ENCODE measurements at regions not wholly inside any gene's neighbourhood (a gene's known extent, or its start where the extent isn't known, plus 50 kb on each side); places are given as distances from the start of the nearest gene placed in this dataset.

GRCh38 chr14:98417001-98417400, 855.0 kb downstream of the BCL11B start:
- no peak for DNase-seq (ENCODE audit: low read depth in 4 of 4, low spot score in 2 of 4)

DNA sequence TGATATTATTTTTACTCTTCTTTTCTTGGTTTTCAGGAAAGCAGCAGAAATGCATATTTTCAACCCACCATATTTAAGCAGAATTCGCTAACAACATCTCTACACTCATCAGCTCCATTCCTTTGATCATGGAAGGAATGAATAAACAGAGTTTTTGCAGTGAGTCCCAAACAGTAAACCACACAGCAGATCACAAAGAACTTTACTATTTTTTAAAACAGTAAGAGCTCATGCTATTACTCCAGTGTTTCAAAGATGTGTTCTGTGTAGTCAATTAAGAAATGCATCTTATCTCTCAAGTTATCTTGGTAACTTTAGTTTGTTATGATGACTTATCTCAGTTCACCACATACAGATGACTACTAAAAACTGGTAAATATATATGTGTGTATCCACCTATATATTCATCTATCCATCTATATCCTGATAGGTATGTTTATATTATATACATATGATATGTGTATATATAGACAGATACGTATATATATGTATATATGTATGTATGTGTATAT, 843.5 kb downstream of the BCL11B start:
- no peak for DNase-seq (ENCODE audit: low read depth in 4 of 4, low spot score in 2 of 4)

GRCh38 chr14:98433436-98433835, 838.6 kb downstream of the BCL11B start:
- no peak for DNase-seq (ENCODE audit: low read depth in 4 of 4, low spot score in 2 of 4)

GRCh38 chr14:98437113-98437512, 834.9 kb downstream of the BCL11B start:
- no peak for DNase-seq (ENCODE audit: low read depth in 4 of 4, low spot score in 2 of 4)

DNA sequence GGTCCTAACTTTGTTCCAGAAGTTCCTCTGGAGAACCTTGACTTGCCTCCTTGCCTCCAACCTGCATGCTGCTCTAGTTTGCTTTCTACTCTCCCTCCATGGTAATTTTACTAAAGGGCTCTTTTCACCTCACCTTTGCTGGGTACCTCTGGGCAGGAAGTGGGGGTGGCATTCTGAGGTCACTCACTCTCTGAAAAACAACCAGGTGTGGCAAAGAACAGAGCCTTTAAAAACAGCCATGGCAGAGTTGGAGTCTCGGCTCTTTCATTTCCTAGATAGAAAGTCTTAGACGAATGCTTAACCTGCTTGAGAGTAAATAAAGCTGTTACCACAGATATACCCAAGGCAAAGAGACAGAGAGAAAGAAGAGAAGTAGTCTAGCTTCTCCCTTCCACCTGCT, 827.9 kb downstream of the BCL11B start:
- DNase-seq (ENCODE audit: low read depth in 4 of 4, low spot score in 2 of 4) = no peak

DNA sequence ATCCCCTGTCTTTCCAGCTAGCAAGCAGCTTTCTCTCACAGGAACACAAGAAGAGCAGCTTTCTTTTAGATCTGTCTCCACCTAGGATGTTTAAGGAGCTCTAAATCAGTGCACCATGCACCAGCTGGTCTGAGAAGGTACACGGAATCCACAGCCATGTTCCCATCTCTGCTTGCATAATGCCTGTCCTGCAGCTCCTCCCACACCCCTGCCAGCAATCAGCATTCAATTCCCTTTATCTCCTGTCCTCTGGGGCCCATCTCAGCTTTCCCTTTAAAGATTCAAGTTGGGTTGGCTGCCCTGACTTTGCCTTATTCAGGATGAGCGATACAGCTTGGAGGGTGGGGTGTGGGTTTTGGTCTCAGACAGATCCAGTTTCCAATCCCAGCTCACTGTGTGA, 826.3 kb downstream of the BCL11B start:
- no peak for DNase-seq (ENCODE audit: low read depth in 4 of 4, low spot score in 2 of 4)

DNA sequence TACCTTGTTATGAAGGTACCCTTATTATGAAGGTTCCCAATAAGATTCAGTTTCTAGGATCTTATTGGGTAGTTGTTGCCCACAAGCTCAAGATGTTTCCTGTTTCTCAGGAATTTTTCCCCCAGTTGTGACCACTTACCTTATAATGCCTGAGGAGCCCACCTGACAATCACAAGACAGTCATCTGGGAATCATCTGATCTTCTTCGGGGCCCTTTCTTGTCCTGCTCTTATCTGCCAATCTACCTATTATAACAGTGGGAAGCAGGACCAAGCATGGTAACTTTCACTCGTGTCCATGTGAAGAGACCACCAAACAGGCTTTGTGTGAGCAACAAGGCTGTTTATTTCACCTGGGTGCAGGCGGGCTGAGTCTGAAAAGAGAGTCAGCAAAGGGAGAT, 825.5 kb downstream of the BCL11B start:
- DNase-seq (ENCODE audit: low read depth in 4 of 4, low spot score in 2 of 4) = no peak

GRCh38 chr14:98456231-98456630, 815.8 kb downstream of the BCL11B start:
- no peak for DNase-seq (ENCODE audit: low read depth in 4 of 4, low spot score in 2 of 4)

DNA sequence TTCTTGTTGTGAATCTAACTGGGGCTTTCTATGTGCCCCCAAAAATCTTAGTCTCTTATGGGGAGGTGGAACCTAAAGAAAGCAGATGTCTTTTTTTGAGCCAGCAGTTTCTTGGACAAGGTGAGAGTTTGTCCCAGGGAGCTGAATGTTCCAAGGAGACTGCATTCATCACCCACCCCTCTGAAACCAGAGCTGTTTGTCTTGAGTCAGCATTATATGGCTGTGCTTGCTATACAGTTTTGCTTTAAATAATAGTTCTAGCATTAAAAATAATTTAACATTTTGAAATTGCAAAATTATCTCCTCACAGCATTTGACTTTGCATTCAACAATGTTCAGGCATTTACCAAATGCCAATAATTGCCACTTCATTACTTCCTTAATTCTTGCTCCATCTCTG, 813.3 kb downstream of the BCL11B start:
- no peak for DNase-seq (ENCODE audit: low read depth in 4 of 4, low spot score in 2 of 4)

GRCh38 chr14:98462908-98463307, 809.1 kb downstream of the BCL11B start:
- no peak for DNase-seq (ENCODE audit: low read depth in 4 of 4, low spot score in 2 of 4)

DNA sequence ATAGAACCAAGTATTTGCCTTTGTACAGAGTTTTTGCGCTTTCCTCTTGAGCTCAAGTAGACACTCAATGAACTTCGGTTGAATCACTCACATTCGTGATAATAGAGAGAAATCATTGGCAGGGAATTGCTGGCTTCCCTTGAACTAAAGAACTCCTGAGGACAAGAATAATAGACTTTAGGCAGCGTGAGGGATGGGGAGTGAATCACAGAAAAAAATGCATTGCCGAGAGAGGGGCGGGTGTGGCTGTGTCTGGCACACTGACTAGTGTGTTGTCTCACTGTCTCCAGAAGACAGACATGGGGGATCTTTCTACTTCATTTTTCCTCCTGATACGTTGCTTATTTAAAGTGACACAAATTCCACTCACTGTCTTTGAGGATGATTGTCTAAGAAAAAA, 805.2 kb downstream of the BCL11B start:
- no peak for DNase-seq (ENCODE audit: low read depth in 4 of 4, low spot score in 2 of 4)

GRCh38 chr14:98470663-98471062, 801.3 kb downstream of the BCL11B start:
- no peak for DNase-seq (ENCODE audit: low read depth in 4 of 4, low spot score in 2 of 4)

GRCh38 chr14:98474900-98475299, 797.1 kb downstream of the BCL11B start:
- no peak for DNase-seq (ENCODE audit: low read depth in 4 of 4, low spot score in 2 of 4)

DNA sequence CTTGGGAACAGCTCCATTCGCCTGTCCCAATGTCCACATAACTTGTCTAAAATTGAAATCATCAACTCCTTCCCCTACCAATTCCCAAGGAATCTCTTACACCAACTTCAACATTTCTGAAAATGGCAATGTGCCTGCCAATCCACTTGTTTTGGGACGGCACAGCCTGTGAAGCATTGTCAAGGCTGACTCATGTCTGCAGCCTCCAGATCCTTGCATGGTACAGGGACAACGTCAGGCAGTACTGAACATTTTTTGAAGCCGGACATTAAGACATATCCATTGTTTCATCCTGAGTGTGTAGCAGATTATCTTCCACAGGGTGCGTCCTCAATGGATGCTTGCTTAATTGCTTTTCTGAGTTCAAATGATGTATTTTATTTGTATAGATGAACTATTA, 794.1 kb downstream of the BCL11B start:
- DNase-seq (ENCODE audit: low read depth in 4 of 4, low spot score in 2 of 4) = no peak

DNA sequence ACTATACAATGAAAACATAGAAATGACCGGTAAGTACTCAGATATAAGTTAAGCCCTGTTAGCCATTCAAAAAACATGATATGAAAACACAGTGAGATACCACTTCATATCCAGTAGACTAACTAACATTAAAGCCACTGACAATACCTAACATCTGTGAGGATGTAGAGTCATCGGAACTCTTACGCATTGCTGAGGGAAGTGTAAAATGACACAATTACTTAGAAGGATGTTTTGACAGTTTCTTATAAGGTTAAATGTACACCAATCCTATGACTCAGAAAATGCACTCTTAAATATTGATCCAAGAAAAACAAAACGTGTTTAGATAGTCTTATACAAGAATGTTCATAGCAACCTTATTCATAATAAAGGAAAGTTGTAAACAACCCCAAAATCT, 782.9 kb downstream of the BCL11B start:
- DNase-seq (ENCODE audit: low read depth in 4 of 4, low spot score in 2 of 4) = no peak

DNA sequence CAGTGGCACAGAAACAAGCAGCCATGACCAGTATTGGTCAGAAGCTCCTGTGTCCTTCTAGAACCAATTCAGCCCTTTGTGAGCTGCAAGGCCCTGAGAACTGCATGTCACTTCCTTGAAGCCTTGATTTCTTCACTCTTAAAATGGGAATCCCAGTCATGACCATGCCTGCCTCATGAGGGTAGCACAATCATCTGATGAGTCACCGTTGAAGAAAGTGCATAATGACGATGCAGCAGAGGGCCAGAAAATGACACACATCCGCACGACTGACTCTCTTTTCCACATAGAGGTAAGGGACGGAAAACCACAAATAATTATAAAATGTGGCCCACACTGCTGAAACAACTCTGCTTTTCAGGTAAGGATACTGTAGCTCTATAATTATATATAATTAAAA, 777.4 kb downstream of the BCL11B start:
- no peak for DNase-seq (ENCODE audit: low read depth in 4 of 4, low spot score in 2 of 4)

GRCh38 chr14:98498019-98498885, 773.7 kb downstream of the BCL11B start:
- DNase-seq (ENCODE audit: low read depth in 4 of 4, low spot score in 2 of 4) = no peak

DNA sequence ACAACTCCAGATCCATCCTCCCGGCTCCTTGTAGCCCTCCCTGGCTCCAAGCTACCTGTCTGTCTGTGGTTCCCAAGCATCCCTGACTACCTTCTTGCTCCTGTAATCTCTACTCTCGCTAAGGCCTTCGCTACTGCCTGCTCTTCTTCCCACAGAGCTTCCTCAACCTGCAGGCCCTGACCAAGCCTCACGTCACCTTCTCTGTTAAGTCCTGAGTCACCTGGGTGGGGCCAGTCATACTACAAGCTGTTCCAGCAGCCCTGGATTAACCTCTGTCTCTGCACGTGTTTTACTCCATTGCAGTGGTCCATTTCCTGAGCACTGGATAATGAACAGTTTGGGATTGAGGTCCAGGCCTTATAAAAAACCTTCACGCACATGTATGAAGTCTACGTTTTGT, 770.7 kb downstream of the BCL11B start:
- no peak for DNase-seq (ENCODE audit: low read depth in 4 of 4, low spot score in 2 of 4)

- no peak for DNase-seq (ENCODE audit: low read depth in 4 of 4, low spot score in 2 of 4)
Measured at GRCh38 chr14:98501836-98502235, 770.2 kb downstream of the BCL11B start.

GRCh38 chr14:98503086-98503815, 768.7 kb downstream of the BCL11B start:
- DNase-seq (ENCODE audit: low read depth in 4 of 4, low spot score in 2 of 4) = no peak

DNA sequence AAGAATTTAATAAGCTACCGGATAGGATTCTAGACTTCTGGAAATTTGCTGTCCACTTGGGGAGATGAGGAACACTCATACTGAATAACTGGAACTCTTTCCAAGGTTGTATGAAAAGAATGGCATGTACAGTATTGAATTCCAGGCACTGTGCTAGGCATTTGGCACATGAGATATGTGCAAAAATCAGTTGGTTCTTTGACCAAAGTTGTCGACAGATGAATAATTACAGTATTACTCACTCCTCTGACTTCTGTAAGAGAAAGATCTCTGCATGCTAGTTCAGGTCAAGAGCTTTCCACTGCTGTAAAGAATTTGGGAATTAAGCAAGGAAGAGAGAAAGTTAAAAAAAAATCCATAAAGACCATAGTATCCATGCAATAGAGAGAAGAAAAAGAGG, 764.7 kb downstream of the BCL11B start:
- no peak for DNase-seq (ENCODE audit: low read depth in 4 of 4, low spot score in 2 of 4)

DNA sequence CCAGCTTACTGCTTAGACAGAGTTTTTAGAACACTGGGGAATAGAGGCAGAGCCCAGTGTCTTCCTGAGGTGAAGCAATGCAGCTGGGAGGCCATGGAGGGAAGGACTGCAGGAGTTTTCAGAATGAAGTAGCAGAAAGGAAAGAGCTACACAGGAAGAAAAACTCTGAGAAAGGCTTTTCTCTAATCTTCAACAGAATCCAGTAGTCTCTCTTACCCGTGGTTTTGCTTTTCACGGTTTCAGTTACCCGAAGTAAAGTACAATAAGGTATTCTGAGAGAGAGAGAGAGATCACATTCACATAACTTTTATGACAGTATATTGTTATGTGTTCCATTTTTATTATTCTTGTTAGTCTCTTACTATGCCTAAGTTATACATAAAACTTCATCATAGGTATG, 761.6 kb downstream of the BCL11B start:
- DNase-seq (ENCODE audit: low read depth in 4 of 4, low spot score in 2 of 4) = no peak

All from left renal cortex interstitium (tissue), 4 donors.